GM18517 (cell line): ENCODE measurements at regions not wholly inside any gene's neighbourhood (a gene's known extent, or its start where the extent isn't known, plus 50 kb on each side); places are given as distances from the start of the nearest gene placed in this dataset.
A peak's percentile ranks its signal among the peaks of the same experiment; 100 is the strongest.

Experiments
- ATAC-seq: cut with Tn5 transposase; IDR thresholded peaks from one replicate; pipeline ENCODE4 v1.9.1; 2021; ENCODE audit warnings: mild to moderate bottlenecking, moderate library complexity; ENCODE audit not compliant: unreplicated experiment

GRCh38 chr1:99152132-99152531 is 112.2 kb upstream of the PLPPR4 start:
- no peak for ATAC-seq

DNA sequence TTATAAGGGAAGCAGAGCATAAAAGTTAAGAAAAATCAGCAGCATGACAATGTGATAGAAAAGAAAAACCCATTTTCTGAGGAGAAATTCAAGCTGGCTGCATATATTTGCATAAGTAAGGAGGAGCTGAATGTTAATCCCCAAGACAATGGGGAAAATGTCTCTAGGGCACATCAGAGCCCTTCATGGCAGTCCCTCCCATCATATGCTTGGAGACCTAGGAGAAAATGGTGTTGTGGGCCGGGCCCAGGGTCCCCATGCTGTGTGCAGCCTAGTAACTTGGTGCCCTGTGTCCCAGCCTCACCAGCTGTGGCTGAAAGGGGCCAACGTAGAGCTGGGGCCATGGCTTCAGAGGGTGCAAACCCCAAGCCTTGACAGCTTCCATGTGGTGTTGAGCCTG is 100.6 kb upstream of the PLPPR4 start:
- no peak for ATAC-seq

GRCh38 chr1:99170516-99170915 is 93.8 kb upstream of the PLPPR4 start:
- ATAC-seq = peak; percentile 48

DNA sequence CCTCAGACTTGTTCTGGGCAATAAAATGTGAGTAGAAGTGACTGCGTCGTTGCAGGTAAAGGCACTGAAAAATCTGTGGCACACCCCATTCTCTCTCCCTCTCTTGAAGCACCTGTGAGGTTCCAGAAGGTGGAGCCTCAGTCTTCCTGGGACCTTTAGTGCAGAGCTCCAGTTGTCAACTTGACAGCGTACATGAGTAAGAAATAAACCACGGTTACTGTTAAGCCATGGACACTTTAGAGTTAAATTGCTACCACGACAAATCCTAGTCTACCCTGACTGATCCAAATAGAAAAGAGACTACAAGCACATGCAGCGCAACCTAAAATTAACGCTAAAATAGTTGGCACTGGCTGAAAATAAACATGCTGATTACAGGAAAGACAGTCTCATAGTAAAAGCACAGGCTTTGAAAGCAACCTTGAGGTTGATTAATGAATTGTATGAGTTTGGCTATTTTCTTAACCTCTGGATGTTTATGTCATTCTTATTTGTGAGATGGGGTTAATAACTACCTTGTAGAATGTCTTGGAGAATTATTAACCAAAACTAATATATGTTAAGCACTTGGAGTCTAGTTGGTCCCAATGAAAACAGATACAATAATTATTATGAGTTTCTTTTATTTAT is 93.0 kb upstream of the PLPPR4 start:
- no peak for ATAC-seq

GRCh38 chr1:99173282-99173681 is 91.0 kb upstream of the PLPPR4 start:
- ATAC-seq = no peak

DNA sequence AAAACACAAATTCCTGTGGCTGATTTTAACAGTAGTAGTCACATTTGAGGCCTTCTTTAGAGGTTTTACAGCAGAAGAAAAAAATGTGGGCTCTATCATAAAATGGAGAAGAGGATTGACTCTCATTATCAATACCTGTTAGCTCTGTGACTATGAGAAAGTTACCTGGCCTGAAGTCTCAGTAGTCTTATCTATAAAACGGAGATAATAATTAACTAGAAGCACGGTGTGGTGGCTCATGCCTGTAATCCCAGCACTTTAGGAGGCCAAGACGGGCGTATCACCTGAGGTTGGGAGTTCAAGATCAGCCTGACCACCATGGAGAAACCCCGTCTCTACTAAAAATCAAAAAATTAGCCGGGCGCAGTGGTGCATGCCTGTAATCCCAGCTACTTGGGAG is 90.4 kb upstream of the PLPPR4 start:
- no peak for ATAC-seq

GRCh38 chr1:99176753-99177152 is 87.5 kb upstream of the PLPPR4 start:
- no peak for ATAC-seq

- no peak for ATAC-seq
Measured at GRCh38 chr1:99177465-99177864, 86.8 kb upstream of the PLPPR4 start.

GRCh38 chr1:99180343-99180808 is 83.9 kb upstream of the PLPPR4 start:
- peak; percentile 98 for ATAC-seq

- ATAC-seq = no peak
Measured at GRCh38 chr1:99180915-99181314, 83.4 kb upstream of the PLPPR4 start.

GRCh38 chr1:99181892-99182291 is 82.4 kb upstream of the PLPPR4 start:
- ATAC-seq = no peak

DNA sequence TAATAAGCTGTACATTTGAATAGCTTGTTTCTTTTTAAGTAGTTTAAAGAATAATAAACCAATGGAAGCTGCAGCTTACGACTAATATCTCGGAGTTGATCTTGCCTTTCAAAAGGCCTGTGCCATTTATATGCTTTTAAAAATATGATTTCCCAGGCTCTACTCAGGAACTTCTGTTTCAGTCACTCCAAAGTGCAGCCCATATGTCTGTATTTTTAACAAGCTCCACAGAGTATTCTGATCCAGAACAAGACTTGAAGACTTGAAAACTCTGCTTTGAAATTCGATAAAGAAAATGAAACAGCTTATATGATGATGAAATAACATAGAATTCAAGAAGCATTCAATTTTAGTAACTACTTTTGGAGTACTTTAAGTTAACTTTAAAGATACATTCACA is 79.1 kb upstream of the PLPPR4 start:
- ATAC-seq = no peak

DNA sequence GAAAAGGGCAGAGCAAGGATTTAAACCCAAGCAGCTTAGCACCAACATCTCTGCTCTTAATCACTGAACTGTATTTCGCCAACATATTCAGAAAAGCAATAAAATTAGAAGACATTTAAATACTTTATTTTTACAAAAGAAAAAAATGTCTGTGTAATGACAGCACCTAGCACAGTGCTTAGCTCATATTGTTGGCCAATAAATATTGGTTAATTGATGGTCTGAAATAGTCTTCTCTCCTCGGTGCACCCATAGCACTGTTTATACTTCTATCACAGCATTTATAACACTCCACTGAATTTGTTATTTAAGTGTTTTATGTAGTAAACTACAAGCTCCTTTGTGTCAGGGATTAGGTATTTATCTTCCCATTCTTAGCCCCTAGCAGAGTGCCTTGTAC is 70.9 kb upstream of the PLPPR4 start:
- no peak for ATAC-seq

DNA sequence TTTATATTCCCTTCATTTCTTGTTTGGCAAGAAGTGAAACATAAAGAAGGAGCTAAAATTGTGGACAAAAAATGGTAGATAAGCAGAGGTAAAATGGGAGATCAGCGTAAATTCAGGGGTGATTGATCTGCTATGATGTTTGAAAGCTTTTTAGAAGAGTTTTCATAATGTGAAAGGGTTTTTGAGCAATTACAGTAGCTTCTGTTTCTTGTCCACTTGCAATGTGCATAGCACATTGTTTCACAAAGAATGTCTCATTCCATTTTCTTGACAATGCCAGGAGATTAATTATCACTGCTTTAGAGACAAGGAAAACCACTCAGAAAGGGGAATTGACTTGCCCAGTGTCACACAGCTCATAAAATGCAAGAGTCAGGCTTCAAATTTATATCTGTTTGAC is 65.9 kb upstream of the PLPPR4 start:
- no peak for ATAC-seq

- no peak for ATAC-seq
Measured at GRCh38 chr1:99207216-99207615, 57.1 kb upstream of the PLPPR4 start.
